ENCODE measurements at regions not wholly inside any gene's neighbourhood (a gene's known extent, or its start where the extent isn't known, plus 50 kb on each side); places are given as distances from the start of the nearest gene placed in this dataset.

- peaks cover 0 to 22% (median under 1%) of the 10 kb centered on the region in 4 donors for H3K4me1 ChIP-seq
- TF ChIP-seq, protein P1, sequence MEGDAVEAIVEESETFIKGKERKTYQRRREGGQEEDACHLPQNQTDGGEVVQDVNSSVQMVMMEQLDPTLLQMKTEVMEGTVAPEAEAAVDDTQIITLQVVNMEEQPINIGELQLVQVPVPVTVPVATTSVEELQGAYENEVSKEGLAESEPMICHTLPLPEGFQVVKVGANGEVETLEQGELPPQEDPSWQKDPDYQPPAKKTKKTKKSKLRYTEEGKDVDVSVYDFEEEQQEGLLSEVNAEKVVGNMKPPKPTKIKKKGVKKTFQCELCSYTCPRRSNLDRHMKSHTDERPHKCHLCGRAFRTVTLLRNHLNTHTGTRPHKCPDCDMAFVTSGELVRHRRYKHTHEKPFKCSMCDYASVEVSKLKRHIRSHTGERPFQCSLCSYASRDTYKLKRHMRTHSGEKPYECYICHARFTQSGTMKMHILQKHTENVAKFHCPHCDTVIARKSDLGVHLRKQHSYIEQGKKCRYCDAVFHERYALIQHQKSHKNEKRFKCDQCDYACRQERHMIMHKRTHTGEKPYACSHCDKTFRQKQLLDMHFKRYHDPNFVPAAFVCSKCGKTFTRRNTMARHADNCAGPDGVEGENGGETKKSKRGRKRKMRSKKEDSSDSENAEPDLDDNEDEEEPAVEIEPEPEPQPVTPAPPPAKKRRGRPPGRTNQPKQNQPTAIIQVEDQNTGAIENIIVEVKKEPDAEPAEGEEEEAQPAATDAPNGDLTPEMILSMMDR (IDR thresholded peaks at IDR 0.05) = no peak
- TF ChIP-seq POLR2A (IDR thresholded peaks at IDR 0.05) (no peak), EP300 (IDR thresholded peaks at IDR 0.05) (no peak)
- H3K4me3 ChIP-seq = no peak overlapping the region
- no peaks in the 10 kb centered on the region for H3K9me3 ChIP-seq
- no peak for DNase-seq (ENCODE audit: low spot score in 2 of 2)
- H3K36me3 ChIP-seq = no peaks in the 10 kb centered on the region
- 93 to 96% methylated on average over 3 of the region's 3 CpGs for WGBS, 2 donors
- H3K27me3 ChIP-seq = no peaks in the 10 kb centered on the region
- no peak overlapping the region for H3K27ac ChIP-seq
These were observed 400.3 kb upstream of the TRIB2 start for GRCh38 chr2:12316476-12316875.

DNA sequence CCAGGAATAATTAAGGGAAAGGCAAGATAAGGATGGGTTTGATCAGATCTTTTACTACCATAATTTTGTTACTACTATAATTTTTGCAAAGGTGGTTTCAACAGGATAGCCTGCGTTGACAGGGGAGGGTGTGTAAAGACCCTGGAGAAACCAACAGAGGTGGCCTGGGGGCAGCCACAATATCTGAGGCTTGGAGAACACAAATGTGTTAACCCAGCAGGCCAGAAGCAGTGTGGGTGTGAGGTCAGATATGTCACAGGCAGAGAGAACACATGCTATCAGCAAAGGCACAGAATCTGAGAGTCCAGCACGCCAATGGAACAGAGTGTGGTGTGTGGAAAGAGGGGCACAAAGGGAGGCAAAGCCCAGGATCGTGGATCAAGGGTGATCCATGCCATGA lies 399.4 kb upstream of the TRIB2 start:
- Histone ChIP-seq H3K4me3 (no peak overlapping the region), H3K27me3 (no peaks in the 10 kb centered on the region), H3K27ac (no peak overlapping the region), H3K9me3 (no peaks in the 10 kb centered on the region), H3K36me3 (no peaks in the 10 kb centered on the region), H3K4me1 (peaks cover 0 to 26% (median 4%) of the 10 kb centered on the region in 4 donors)
- WGBS, 2 donors = 49 to 59% methylated on average over 3 of the region's 3 CpGs
- TF ChIP-seq, protein P1 (IDR thresholded peaks at IDR 0.05) = no peak
- TF ChIP-seq POLR2A (IDR thresholded peaks at IDR 0.05) = no peak
- no peak for TF ChIP-seq EP300 (IDR thresholded peaks at IDR 0.05)
- DNase-seq (ENCODE audit: low spot score in 2 of 2) = no peak

DNA sequence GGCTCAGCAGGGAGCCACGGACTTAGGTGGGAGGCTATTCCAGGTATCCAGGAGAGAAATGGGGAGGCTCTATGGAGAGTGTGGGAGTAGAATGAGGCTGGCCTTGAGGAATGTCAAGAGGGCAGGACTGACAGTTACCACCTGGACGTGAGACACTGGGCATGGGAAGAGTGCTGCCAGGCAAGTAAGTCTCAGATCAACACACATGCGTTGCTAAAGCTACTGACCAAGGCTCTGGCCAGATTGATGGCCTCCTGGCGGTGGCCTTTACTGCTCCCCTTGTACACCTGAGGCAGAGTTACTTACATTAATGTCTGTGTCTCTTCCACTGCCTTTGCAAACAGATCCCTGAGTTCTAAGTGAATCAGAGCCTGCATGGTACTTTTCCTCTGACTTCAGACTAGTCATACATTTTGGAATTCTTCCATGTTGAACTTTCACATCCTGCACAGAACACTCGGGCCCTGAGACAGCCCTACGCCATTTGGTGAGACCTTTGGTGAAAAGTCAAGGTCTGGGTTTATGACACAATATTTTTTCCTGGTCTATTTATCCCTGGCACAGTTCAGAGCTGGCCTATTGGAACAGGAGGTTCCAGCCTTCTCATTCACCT lies 398.8 kb upstream of the TRIB2 start:
- Histone ChIP-seq H3K9me3 (no peaks in the 10 kb centered on the region), H3K4me3 (no peak overlapping the region), H3K36me3 (no peaks in the 10 kb centered on the region), H3K27me3 (no peaks in the 10 kb centered on the region), H3K27ac (peak overlapping the region in 2 of 4 donors; percentile 11 to 26), H3K4me1 (peaks cover 0 to 26% (median 4%) of the 10 kb centered on the region in 4 donors)
- 69% methylated on average over 6 of the region's 6 CpGs for WGBS, 2 donors
- DNase-seq (ENCODE audit: low spot score in 2 of 2) = no peak
- TF ChIP-seq EP300 (IDR thresholded peaks at IDR 0.05) (peak in 1 of 2 donors; percentile 21), POLR2A (IDR thresholded peaks at IDR 0.05) (no peak)
- TF ChIP-seq, protein P1 (IDR thresholded peaks at IDR 0.05) = no peak

DNA sequence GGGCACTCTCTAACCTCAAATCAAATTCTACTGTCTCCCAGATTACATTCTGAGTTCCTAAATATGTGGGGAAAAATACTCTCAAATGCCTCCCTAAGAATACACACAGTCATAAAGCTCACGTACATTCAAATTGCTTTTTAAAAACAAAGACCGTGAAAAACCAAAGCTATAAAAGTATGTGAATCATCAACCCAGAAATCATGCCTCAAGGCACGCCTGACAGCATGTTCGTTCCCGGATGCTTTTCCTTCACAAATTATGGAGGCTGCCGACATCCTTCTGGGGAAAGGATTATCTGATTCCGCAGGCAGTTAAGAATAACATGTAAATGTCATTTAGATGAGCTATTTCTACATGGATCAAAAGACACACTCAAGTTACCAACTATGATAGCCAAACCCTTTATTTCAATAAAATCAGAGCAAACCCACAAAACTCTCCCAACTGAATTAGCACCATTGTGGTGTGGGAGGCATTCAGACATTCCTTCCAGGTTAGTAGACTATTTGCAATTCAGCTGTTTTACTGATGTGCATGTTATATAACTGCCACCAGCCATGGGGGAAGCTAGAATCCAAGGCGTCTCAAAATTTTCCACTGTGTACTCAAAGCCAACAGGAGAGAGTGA lies 398.2 kb upstream of the TRIB2 start:
- no peak for DNase-seq (ENCODE audit: low spot score in 2 of 2)
- TF ChIP-seq POLR2A (IDR thresholded peaks at IDR 0.05) = no peak
- 62 to 73% methylated on average over 8 of the region's 8 CpGs for WGBS, 2 donors
- no peaks in the 10 kb centered on the region for H3K27me3 ChIP-seq
- peaks cover 0 to 26% (median 4%) of the 10 kb centered on the region in 4 donors for H3K4me1 ChIP-seq
- H3K9me3 ChIP-seq = no peaks in the 10 kb centered on the region
- H3K4me3 ChIP-seq = no peak overlapping the region
- H3K27ac ChIP-seq = peak overlapping the region in 1 of 4 donors; percentile 11
- H3K36me3 ChIP-seq = no peaks in the 10 kb centered on the region

DNA sequence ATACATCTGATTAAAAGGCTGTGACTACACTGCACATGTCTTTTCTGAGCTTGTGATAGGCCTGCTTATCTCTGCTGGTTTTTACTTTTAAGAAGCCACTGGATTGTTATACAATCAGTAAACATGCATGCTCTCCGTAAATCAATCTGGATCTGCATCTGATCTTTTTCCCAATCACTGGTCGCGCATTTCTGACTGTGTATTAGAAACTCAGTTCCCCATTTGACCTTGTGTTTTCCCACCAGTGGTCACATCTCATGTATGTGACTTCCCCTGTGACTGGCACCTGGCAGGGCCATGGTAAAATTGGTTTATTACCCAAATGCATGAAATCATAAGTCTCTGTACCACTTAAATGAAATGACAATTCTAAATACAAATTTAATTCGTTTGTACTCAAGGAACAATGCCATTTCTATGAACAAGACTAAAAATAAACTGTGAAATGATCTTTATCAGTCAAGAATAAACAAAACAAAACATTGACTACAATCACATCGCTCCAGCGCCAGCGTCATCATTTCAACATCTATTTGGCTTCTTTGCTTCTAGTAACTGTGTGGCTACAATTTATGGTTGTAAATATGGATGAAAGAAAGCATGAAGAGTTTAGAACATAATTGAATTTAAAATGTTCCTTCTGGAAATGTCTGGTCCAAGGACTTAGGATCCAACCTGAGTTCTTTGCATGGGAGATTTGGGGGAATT lies 396.6 kb upstream of the TRIB2 start:
- no peak for TF ChIP-seq EP300 (IDR thresholded peaks at IDR 0.05)
- TF ChIP-seq, protein P1 (IDR thresholded peaks at IDR 0.05) = no peak
- TF ChIP-seq POLR2A (IDR thresholded peaks at IDR 0.05) = no peak
- H3K4me1 ChIP-seq = peaks cover 0 to 24% (median 4%) of the 10 kb centered on the region in 4 donors
- H3K36me3 ChIP-seq = no peaks in the 10 kb centered on the region
- no peaks in the 10 kb centered on the region for H3K27me3 ChIP-seq
- H3K9me3 ChIP-seq = no peaks in the 10 kb centered on the region
- 84 to 86% methylated on average over 7 of the region's 7 CpGs for WGBS, 2 donors
- DNase-seq (ENCODE audit: low spot score in 2 of 2) = no peak
- H3K27ac ChIP-seq = no peak overlapping the region
- no peak overlapping the region for H3K4me3 ChIP-seq

Measured in tibial nerve (tissue), 4 donors.